ENCODE measurements at regions not wholly inside any gene's neighbourhood (a gene's known extent, or its start where the extent isn't known, plus 50 kb on each side); places are given as distances from the start of the nearest gene placed in this dataset.

- TF ChIP-seq ZNF462 (CRISPR knock-in tag; IDR thresholded peaks at IDR 0.05) (no peak), CTCF (conservative IDR thresholded peaks at IDR 0.05; ENCODE audit: low read depth in 2 of 2) (no peak), EZH2phosphoT487 (IDR thresholded peaks at IDR 0.05; ENCODE audit: unreplicated experiment) (no peak), CREB1 (CRISPR knock-in tag; IDR thresholded peaks at IDR 0.05; ENCODE audit: low read depth) (no peak), STAT1 (IDR thresholded peaks at IDR 0.05; ENCODE audit: unreplicated experiment) (no peak), ZNF114 (CRISPR knock-in tag; IDR thresholded peaks at IDR 0.05) (no peak)
- TF ChIP-seq, protein P1, sequence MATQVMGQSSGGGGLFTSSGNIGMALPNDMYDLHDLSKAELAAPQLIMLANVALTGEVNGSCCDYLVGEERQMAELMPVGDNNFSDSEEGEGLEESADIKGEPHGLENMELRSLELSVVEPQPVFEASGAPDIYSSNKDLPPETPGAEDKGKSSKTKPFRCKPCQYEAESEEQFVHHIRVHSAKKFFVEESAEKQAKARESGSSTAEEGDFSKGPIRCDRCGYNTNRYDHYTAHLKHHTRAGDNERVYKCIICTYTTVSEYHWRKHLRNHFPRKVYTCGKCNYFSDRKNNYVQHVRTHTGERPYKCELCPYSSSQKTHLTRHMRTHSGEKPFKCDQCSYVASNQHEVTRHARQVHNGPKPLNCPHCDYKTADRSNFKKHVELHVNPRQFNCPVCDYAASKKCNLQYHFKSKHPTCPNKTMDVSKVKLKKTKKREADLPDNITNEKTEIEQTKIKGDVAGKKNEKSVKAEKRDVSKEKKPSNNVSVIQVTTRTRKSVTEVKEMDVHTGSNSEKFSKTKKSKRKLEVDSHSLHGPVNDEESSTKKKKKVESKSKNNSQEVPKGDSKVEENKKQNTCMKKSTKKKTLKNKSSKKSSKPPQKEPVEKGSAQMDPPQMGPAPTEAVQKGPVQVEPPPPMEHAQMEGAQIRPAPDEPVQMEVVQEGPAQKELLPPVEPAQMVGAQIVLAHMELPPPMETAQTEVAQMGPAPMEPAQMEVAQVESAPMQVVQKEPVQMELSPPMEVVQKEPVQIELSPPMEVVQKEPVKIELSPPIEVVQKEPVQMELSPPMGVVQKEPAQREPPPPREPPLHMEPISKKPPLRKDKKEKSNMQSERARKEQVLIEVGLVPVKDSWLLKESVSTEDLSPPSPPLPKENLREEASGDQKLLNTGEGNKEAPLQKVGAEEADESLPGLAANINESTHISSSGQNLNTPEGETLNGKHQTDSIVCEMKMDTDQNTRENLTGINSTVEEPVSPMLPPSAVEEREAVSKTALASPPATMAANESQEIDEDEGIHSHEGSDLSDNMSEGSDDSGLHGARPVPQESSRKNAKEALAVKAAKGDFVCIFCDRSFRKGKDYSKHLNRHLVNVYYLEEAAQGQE (IDR thresholded peaks at IDR 0.05; ENCODE audit: unreplicated experiment) = no peak
These were observed 164.8 kb upstream of the ARID1B start (continued) for GRCh38 chr6:156612361-156612760.

Measured in GM23338 (cell line).